HG02981 (cell line): ENCODE measurements at regions not wholly inside any gene's neighbourhood (a gene's known extent, or its start where the extent isn't known, plus 50 kb on each side); places are given as distances from the start of the nearest gene placed in this dataset.
A peak's percentile ranks its signal among the peaks of the same experiment; 100 is the strongest.
"Not testable (repeated sequence)": the region's sequence is repeated elsewhere in the genome, so short reads cannot be mapped to it uniquely, and the experiment has no call there.

Experiments
- ATAC-seq: cut with Tn5 transposase; IDR thresholded peaks from one replicate; pipeline ENCODE4 v1.9.1; 2021; ENCODE audit warnings: mild to moderate bottlenecking, moderate library complexity; ENCODE audit not compliant: unreplicated experiment

- no peak for ATAC-seq
These were observed 57.8 kb upstream of the ANKRD30A start for GRCh38 chr10:37067576-37067975.

GRCh38 chr10:37062296-37062695, 63.1 kb upstream of the ANKRD30A start:
- ATAC-seq: not testable (repeated sequence)

GRCh38 chr10:37057261-37057660, 68.1 kb upstream of the ANKRD30A start:
- no peak for ATAC-seq

GRCh38 chr10:37053476-37053875, 71.9 kb upstream of the ANKRD30A start:
- ATAC-seq: no peak

- not testable (repeated sequence) for ATAC-seq
These were observed 75.4 kb upstream of the ANKRD30A start for GRCh38 chr10:37049982-37050381.

DNA sequence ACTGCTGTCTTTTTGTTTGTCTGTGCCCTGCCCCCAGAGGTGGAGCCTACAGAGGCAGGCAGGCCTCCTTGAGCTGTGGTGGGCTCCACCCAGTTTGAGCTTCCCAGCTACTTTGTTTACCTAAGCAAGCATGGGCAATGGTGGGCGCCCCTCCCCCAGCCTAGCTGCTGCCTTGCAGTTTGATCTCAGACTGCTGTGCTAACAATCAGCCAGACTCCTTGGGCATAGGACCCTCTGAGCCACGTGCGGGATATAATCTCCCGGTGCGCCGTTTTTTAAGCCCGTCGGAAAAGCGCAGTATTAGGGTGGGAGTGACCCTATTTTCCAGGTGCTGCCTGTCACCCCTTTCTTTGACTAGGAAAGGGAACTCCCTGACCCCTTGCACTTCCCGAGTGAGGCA, 81.1 kb upstream of the ANKRD30A start:
- ATAC-seq: not testable (repeated sequence)

GRCh38 chr10:37035853-37036252, 89.5 kb upstream of the ANKRD30A start:
- ATAC-seq: no peak

GRCh38 chr10:37015498-37015897, 109.9 kb upstream of the ANKRD30A start:
- no peak for ATAC-seq

DNA sequence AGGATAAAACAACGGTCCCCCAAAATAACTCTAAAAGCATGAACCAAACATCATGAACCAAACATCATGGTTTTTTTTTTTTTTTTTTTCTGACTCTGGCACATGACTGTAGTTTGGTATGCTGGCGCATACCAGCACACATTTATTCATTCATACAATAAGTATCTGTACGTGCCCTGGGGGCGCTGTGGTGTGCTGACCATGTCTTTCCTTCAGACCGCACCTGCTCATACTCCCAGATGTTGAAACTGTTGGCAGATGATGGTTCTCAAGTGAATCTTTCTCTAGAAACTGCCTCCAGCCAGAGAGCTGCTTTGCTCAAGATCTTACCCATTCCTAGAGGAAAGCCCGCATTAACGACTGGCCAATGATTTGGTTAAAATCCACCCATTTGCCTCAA, 114.7 kb upstream of the ANKRD30A start:
- no peak for ATAC-seq

GRCh38 chr10:37008276-37008675, 117.1 kb upstream of the ANKRD30A start:
- ATAC-seq: not testable (repeated sequence)

GRCh38 chr10:37003126-37003525, 122.3 kb upstream of the ANKRD30A start:
- no peak for ATAC-seq

DNA sequence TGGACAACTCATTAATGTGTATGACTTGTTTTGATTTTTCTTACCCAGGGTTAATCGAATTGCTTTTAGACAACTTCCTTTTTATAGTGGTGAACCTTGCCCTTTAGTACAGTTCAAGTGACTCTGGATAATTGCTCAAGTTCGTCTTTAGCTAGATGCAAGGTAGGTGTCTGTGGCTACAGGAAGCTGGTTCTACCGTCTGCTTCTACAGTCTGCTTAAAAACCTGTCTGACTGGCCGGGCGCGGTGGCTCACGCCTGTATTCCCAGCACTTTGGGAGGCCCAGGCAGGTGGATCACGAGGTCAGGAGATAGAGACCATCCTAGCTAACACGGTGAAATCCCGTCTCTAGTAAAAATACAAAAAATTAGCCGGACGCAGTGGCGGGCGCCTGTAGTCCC, 129.6 kb upstream of the ANKRD30A start:
- ATAC-seq: not testable (repeated sequence)

DNA sequence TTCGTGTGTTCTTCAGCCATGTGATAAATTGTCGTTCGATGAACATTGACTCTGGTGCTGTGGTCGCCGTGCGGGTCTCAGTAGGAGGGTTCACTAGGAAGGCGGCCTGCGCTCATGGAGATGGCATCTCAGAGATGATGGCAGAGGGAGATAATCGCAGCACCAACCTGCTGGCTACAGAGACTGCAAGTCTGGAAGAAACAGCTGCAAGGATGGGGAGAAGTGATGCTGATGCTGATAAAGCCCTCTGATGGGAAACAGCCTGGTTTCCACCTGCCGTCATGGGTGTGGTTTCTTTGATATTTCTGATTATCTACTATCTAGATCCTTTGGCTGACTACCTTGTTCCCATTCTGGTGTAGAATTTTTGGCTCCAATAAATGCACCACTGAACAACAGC, 130.5 kb upstream of the ANKRD30A start:
- ATAC-seq: no peak

GRCh38 chr10:36989233-36989632, 136.2 kb upstream of the ANKRD30A start:
- ATAC-seq: no peak

DNA sequence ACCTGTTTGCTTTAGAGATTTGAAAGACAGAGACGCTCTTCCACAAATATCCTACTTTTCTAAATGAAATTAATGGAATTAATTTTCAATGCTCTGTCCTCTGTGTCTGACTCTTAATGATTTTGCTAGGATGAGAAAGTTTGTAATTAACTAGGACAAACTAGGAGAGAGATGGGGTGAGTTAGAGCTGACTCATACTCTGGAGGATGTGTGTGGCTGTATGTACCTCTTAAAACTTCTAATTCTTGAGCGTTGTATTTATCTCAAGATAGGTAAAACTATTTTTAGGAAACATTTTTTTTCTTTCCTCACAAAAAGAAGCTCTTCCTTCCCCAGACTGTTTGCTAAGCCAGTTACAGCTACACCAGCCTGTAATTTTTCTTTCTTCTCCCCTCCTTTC, 178.8 kb upstream of the ANKRD30A start:
- ATAC-seq: no peak

- no peak for ATAC-seq
These were observed 181.9 kb upstream of the ANKRD30A start for GRCh38 chr10:36943544-36943943.

- no peak for ATAC-seq
These were observed 182.8 kb upstream of the ANKRD30A start for GRCh38 chr10:36942616-36943015.

DNA sequence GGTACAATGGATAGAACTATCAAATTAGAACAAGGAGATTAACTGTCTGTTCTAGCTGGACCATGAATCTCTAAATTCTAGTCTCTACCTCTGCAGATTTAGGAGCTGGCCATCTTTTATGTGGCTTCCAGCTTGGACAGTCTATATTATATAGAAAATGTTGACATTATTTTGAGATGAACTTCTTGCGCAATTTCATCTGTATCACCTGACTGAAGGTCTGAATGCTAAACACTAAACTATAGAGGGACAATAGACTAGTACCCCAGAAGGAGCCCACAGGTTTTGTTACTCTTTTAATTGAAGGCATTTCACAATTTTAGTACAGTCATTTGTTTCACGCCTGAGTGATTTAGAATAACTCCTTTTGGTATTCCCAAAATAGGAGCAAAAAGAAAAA, 222.4 kb upstream of the ANKRD30A start:
- ATAC-seq: no peak

- no peak for ATAC-seq
These were observed 225.7 kb upstream of the ANKRD30A start for GRCh38 chr10:36899652-36900051.

- peak; percentile 51 for ATAC-seq
These were observed 236.3 kb upstream of the ANKRD30A start for GRCh38 chr10:36888925-36889573.

GRCh38 chr10:36886303-36886891, 239.0 kb upstream of the ANKRD30A start:
- ATAC-seq: no peak

DNA sequence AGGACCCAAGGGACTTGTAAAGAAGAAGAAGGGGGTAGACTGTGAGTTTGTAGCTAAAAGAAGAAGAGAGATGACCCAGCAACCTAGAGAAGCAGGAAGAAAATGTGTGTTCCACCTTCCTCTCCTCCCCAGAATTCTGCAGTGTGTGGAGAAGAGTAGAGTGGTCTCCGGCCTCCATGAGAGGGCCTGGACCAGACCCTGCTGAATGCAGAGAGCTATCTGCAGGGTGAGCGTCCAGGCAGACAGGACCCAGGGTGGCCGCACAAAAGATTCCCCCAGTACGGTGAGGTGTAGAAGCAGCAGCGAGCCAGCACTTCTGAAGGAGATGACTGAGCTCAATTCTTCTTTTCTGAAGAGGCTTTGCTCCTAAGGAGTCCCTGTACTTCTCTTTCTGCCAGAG, 239.7 kb upstream of the ANKRD30A start:
- ATAC-seq: no peak

GRCh38 chr10:36882781-36883180, 242.6 kb upstream of the ANKRD30A start:
- ATAC-seq: no peak
